Peyer's patch (tissue), 4 donors: ENCODE measurements at regions not wholly inside any gene's neighbourhood (a gene's known extent, or its start where the extent isn't known, plus 50 kb on each side); places are given as distances from the start of the nearest gene placed in this dataset.
"Not testable (repeated sequence)": the region's sequence is repeated elsewhere in the genome, so short reads cannot be mapped to it uniquely, and the experiment has no call there.

Experiments used
- DNase-seq, 3 donors: peaks; one replicate each; pipeline ENCODE4 v3.0.0-alpha.2; 2017 to 2019
- H3K27ac ChIP-seq, 4 donors: fragments of 200-600 bp; sonication (generic); one replicate each; pipeline ENCODE4 v1.5.1; 2016 to 2019
- H3K27me3 ChIP-seq, 2 donors: fragments of 200-600 bp; sonication (generic); one replicate each; pipeline ENCODE4 v1.5.1; 2019
- H3K36me3 ChIP-seq, 3 donors: fragments of 200-600 bp; sonication (generic); one replicate each; pipeline ENCODE4 v1.5.1; 2016 to 2019
- H3K4me1 ChIP-seq, 4 donors: fragments of 200-600 bp; sonication (generic); one replicate each; pipeline ENCODE4 v1.5.1; 2016 to 2019
- H3K4me3 ChIP-seq, 4 donors: fragments of 200-600 bp; sonication (generic); 1 replicate in 3 of 4; 2 replicates in 1 of 4; pipeline ENCODE4 v1.5.1; 2016 to 2019; ENCODE audit warnings: mild to moderate bottlenecking in 1 of 4
- H3K9me3 ChIP-seq, 4 donors: fragments of 200-600 bp; sonication (generic); one replicate each; pipeline ENCODE4 v1.5.1; 2016 to 2019; ENCODE audit warnings: mild to moderate bottlenecking in 1 of 4
- POLR2A ChIP-seq, 2 donors: fragments of 450-650 bp; IDR thresholded peaks; one replicate each; pipeline ENCODE4 v1.5.1; 2017; ENCODE audit warnings: antibody characterized with exemption in 2 of 2, mild to moderate bottlenecking in 2 of 2, moderate library complexity in 2 of 2
- TF ChIP-seq, protein P1 (sequence below), 6 experiments: fragments of 450-650 bp in 4 of 6; fragments of 200-600 bp in 2 of 6; sonication (generic) in 1 of 6; IDR thresholded peaks; one replicate each; pipeline ENCODE4 v1.5.1; 2017 to 2019; ENCODE audit warnings: antibody characterized with exemption in 6 of 6, mild to moderate bottlenecking in 3 of 6, moderate library complexity in 1 of 6

DNA sequence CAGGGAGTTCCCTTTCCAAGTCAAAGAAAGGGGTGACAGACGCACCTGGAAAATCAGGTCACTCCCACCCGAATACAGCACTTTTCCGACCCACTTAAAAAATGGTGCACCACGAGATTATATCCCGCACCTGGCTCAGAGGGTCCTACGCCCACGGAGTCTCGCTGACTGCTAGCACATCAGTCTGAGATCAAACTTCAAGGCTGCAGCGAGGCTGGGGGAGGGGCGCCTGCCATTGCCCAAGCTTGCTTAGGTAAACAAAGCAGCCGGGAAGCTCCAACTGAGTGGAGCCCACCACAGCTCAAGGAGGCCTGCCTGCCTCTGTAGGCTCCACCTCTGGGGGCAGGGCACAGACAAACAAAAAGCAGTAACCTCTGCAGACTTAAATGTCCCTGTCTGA lies 277.8 kb upstream of the ARHGAP42 start:
- not testable (repeated sequence) for H3K9me3 ChIP-seq, H3K4me1 ChIP-seq, H3K36me3 ChIP-seq, H3K27me3 ChIP-seq, DNase-seq, H3K4me3 ChIP-seq, H3K27ac ChIP-seq

DNA sequence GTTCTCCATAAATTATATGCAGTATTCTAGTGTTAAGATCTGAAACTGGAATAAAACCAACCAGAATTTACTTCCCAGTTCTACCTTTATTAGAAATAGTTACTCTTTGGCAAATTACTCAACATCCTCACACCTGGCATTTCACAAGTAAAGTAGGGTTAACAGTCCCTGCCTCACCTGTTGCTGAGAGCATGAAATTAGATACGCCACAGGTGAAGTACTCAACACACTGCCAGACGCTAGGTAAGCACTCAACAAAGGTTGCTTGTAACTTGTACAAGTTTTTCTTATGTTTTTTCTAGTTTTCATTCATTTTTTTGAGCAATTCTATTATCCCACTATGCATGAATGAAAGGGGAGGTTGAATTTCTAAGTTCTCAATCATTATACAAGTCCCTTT lies 267.6 kb upstream of the ARHGAP42 start:
- no peak overlapping the region for H3K4me3 ChIP-seq
- H3K27ac ChIP-seq = no peak overlapping the region
- no peak for DNase-seq
- H3K27me3 ChIP-seq = no peaks in the 10 kb centered on the region
- H3K4me1 ChIP-seq = no peaks in the 10 kb centered on the region
- TF ChIP-seq, protein P1, sequence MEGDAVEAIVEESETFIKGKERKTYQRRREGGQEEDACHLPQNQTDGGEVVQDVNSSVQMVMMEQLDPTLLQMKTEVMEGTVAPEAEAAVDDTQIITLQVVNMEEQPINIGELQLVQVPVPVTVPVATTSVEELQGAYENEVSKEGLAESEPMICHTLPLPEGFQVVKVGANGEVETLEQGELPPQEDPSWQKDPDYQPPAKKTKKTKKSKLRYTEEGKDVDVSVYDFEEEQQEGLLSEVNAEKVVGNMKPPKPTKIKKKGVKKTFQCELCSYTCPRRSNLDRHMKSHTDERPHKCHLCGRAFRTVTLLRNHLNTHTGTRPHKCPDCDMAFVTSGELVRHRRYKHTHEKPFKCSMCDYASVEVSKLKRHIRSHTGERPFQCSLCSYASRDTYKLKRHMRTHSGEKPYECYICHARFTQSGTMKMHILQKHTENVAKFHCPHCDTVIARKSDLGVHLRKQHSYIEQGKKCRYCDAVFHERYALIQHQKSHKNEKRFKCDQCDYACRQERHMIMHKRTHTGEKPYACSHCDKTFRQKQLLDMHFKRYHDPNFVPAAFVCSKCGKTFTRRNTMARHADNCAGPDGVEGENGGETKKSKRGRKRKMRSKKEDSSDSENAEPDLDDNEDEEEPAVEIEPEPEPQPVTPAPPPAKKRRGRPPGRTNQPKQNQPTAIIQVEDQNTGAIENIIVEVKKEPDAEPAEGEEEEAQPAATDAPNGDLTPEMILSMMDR (IDR thresholded peaks at IDR 0.05) = no peak
- no peak for TF ChIP-seq POLR2A (IDR thresholded peaks at IDR 0.05)
- no peaks in the 10 kb centered on the region for H3K36me3 ChIP-seq
- H3K9me3 ChIP-seq = peaks cover 0 to 5% (median 0%) of the 10 kb centered on the region in 4 donors

DNA sequence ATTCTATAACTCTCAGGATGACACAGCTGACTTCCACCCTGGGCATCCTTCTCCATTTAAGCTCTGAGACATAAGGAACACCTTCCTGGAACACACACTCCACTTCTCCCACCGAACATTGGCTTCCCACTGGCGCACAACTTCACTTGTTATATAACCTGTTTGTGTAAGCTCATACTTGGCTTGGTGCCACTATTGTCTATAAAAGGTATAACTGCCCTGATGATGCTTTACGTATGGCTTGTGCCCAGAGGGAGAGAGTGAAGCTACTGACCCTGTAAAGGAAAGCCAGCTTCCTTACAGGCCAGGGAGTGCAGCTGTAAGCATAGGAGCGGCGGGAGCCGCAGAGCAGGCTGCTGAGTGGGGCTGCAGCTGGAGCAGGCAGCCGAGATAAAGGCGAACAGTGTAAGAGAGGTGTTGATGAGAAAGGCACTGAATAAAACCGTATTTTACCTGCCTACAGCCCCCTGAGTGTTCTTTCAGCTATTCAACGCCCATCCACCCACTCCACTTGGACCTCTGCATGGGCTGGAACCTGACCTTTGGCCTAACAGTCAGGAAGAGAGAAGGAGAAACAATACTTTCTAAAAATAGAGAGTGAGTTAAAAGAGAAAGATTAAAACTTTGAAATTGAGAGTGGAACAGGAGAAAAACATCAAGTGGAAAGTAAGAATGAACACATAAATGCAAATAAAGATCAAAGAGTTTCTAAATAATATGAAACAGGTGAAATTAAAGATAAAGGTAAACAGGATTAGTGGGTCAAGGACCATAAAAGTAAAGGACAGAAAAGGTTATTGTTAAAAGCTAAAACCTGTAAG lies 252.1 kb upstream of the ARHGAP42 start:
- DNase-seq = no peak
- Histone ChIP-seq H3K27ac (no peak overlapping the region), H3K36me3 (no peaks in the 10 kb centered on the region), H3K4me1 (no peaks in the 10 kb centered on the region), H3K27me3 (no peaks in the 10 kb centered on the region), H3K9me3 (no peaks in the 10 kb centered on the region), H3K4me3 (no peak overlapping the region)
- no peak for TF ChIP-seq POLR2A (IDR thresholded peaks at IDR 0.05)
- TF ChIP-seq, protein P1 (IDR thresholded peaks at IDR 0.05) = no peak

DNA sequence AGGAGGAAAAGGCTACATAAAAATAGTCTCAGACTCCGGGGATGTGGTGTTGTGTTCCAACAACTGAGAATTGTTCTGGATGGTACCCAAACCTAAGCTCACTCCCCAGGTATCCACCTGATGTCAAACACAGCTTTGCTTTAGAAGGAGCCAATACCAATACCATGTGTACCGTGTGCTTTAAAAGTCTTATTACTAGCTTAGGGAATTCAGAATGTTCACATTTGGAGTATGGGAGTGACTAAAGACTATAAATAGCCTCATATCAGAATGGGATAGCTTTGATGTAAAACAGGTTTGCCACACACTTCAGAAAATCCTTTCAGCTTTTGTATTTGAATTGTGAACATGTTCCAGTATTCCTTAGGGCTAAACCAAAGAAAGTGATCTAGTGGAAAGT lies 248.7 kb upstream of the ARHGAP42 start:
- TF ChIP-seq, protein P1 (IDR thresholded peaks at IDR 0.05) = no peak
- no peak for TF ChIP-seq POLR2A (IDR thresholded peaks at IDR 0.05)
- H3K4me3 ChIP-seq = no peak overlapping the region
- H3K27me3 ChIP-seq = no peaks in the 10 kb centered on the region
- H3K4me1 ChIP-seq = no peaks in the 10 kb centered on the region
- no peak overlapping the region for H3K27ac ChIP-seq
- H3K9me3 ChIP-seq = no peaks in the 10 kb centered on the region
- H3K36me3 ChIP-seq = no peaks in the 10 kb centered on the region
- no peak for DNase-seq

DNA sequence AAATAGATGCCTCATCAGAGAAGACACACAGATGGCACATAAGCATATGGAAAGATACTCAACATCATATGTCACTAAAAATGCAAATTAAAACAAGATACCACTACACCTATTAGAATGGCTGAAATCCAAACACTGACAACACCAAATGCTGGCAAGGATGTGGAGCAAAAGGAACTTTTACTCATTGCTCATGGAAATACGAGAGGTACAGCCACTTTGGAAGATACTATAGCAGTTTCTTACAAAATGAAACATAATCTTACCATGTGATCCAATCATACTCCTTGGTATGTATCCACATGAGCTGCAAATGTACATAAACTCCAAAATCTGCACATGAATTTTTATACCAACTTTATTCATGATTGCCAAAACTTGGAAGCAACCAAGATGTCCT lies 246.0 kb upstream of the ARHGAP42 start:
- H3K9me3 ChIP-seq = no peaks in the 10 kb centered on the region
- DNase-seq = no peak
- no peak overlapping the region for H3K4me3 ChIP-seq
- no peaks in the 10 kb centered on the region for H3K27me3 ChIP-seq
- no peaks in the 10 kb centered on the region for H3K4me1 ChIP-seq
- no peak for TF ChIP-seq POLR2A (IDR thresholded peaks at IDR 0.05)
- TF ChIP-seq, protein P1 (IDR thresholded peaks at IDR 0.05) = no peak
- H3K27ac ChIP-seq = no peak overlapping the region
- H3K36me3 ChIP-seq = no peaks in the 10 kb centered on the region

DNA sequence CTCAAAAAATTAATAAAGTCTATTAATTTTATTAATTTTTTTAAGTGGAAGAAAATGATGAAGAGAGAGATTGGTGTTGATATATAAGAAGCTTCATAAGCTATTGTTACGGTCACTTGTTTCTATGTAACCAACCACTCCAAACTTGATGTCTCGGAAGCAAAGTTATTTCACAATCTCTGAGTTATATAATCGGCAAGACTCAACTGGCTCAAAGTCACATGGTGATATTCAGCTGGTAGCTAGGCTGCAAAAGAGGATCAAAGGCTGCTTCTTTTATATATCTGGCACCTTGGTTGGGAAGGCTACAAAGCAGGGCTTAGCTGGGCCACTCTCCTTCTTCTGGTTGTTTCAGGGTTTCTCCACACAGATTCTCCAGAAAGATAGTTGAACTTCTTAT lies 245.1 kb upstream of the ARHGAP42 start:
- Histone ChIP-seq H3K36me3 (no peaks in the 10 kb centered on the region), H3K9me3 (no peaks in the 10 kb centered on the region), H3K4me3 (no peak overlapping the region), H3K4me1 (no peaks in the 10 kb centered on the region), H3K27me3 (no peaks in the 10 kb centered on the region), H3K27ac (no peak overlapping the region)
- DNase-seq = no peak
- no peak for TF ChIP-seq POLR2A (IDR thresholded peaks at IDR 0.05)
- TF ChIP-seq, protein P1 (IDR thresholded peaks at IDR 0.05) = no peak
